Ovary (tissue), 3 donors: ENCODE measurements at regions not wholly inside any gene's neighbourhood (a gene's known extent, or its start where the extent isn't known, plus 50 kb on each side); places are given as distances from the start of the nearest gene placed in this dataset.

ENCODE experiments used
- POLR2A ChIP-seq: fragments of 450-650 bp; IDR thresholded peaks from one replicate; pipeline ENCODE4 v1.6.1; 2017; ENCODE audit warnings: antibody characterized with exemption, mild to moderate bottlenecking, moderate library complexity
- TF ChIP-seq, protein P1 (sequence below), 3 donors: fragments of 450-650 bp in 2 of 3; fragments of 200-600 bp in 1 of 3; IDR thresholded peaks; one replicate each; pipeline versions ENCODE4 v1.5.1 to v1.8.0; 2016 to 2022; ENCODE audit warnings: antibody characterized with exemption in 3 of 3, mild to moderate bottlenecking in 1 of 3
- donor health status: DM: no; HTN: no; CAD: no.

DNA sequence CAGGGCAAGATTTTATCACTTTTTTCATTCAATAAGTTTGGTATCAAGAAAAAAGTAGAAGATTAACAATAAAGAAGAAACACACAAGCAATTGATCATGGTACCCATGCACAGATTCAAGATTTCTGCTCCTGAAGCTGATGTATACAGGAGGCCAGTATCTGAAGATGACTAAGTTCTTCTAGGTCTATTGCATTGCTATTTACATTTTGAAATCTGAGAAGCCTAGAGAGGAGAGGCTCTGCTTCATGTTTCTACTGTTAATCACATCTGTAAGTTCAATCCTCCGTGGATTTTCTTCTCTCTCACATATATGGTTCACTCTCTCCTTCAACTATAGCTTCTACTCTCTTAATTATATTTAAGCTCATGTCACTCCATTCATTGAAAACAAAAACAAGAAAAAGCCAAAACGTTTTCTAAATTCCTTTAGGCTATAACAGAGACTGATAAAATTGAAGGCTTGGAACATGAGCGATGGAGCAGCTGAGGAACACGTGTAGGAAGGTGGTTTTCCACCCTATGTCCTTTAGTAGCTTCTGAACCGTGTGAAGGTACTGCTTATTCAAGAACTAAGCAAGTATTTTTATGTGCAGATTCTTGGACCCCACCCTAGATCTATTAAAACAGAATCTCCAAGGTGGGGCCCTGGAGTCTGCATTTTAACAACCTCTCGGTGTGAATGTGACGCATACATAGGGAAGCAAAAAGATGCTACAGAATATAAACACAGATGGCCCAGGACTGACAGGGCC, 198.2 kb downstream of the EFNB2 start:
- TF ChIP-seq, protein P1, sequence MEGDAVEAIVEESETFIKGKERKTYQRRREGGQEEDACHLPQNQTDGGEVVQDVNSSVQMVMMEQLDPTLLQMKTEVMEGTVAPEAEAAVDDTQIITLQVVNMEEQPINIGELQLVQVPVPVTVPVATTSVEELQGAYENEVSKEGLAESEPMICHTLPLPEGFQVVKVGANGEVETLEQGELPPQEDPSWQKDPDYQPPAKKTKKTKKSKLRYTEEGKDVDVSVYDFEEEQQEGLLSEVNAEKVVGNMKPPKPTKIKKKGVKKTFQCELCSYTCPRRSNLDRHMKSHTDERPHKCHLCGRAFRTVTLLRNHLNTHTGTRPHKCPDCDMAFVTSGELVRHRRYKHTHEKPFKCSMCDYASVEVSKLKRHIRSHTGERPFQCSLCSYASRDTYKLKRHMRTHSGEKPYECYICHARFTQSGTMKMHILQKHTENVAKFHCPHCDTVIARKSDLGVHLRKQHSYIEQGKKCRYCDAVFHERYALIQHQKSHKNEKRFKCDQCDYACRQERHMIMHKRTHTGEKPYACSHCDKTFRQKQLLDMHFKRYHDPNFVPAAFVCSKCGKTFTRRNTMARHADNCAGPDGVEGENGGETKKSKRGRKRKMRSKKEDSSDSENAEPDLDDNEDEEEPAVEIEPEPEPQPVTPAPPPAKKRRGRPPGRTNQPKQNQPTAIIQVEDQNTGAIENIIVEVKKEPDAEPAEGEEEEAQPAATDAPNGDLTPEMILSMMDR (IDR thresholded peaks at IDR 0.05) = no peak
- no peak for TF ChIP-seq POLR2A
